ENCODE measurements at regions not wholly inside any gene's neighbourhood (a gene's known extent, or its start where the extent isn't known, plus 50 kb on each side); places are given as distances from the start of the nearest gene placed in this dataset.

GRCh38 chr18:30730915-30731314, 311.6 kb downstream of the DSC3 start (continued):
- TF ChIP-seq SIRT6 (IDR thresholded peaks at IDR 0.05; ENCODE audit: low read length) (no peak), EP300 (IDR thresholded peaks at IDR 0.05; ENCODE audit: borderline replicate concordance in 1 of 2, low read depth in 2 of 2, low read length in 2 of 2) (no peak), MAX (IDR thresholded peaks at IDR 0.05) (no peak), EGR1 (IDR thresholded peaks at IDR 0.05; ENCODE audit: borderline replicate concordance, low read depth, low read length) (no peak), GABPA (IDR thresholded peaks at IDR 0.05; ENCODE audit: borderline replicate concordance, insufficient read depth, low read length) (no peak), POU5F1 (IDR thresholded peaks at IDR 0.05; ENCODE audit: low read depth, low read length) (no peak)
